GM12878 (cell line): ENCODE measurements at regions not wholly inside any gene's neighbourhood (a gene's known extent, or its start where the extent isn't known, plus 50 kb on each side); places are given as distances from the start of the nearest gene placed in this dataset.

Source experiments
- ATAC-seq: fragments of 200-7000 bp; cut with Tn5 transposase; 3 replicates; pipeline ENCODE4 v1.9.1; 2020; ENCODE audit warnings: mild to moderate bottlenecking, moderate library complexity
- BruUV-seq: library from RNA; stranded (reverse); fragments of 400-500 nt; replicated peaks from 2 replicates; lab custom pipeline; 2021; lab: Mats Ljungman, UMichigan
- CTCF ChIA-PET: fragments of 300-600 bp; sonication (Branson Sonifier 250); formaldehyde crosslinking; extraction: SDS; loops from one replicate; lab custom pipeline; 2021; ENCODE audit warnings: inconsistent platforms; lab: Yijun Ruan, JAX
- POLR2A ChIA-PET: fragments of 350-600 bp; formaldehyde crosslinking; extraction: SDS; loops from one replicate; lab custom pipeline; 2021; ENCODE audit warnings: inconsistent platforms; lab: Charles Lee
- RAD21 ChIA-PET: fragments of 300-600 bp; sonication (Branson Sonifier 250); formaldehyde crosslinking; loops from one replicate; lab custom pipeline; 2023; ENCODE audit warnings: antibody characterized with exemption; ENCODE audit not compliant: unreplicated experiment; lab: Charles Lee
- SMC1A ChIA-PET: fragments of 300-600 bp; sonication (Branson Sonifier 250); formaldehyde crosslinking; loops from one replicate; lab custom pipeline; 2023; ENCODE audit not compliant: unreplicated experiment, uncharacterized antibody; lab: Charles Lee
- DNase-seq: peaks from one replicate; pipeline ENCODE4 v3.0.0-alpha.2; 2011; ENCODE audit warnings: low read depth, low spot score
- FAIRE-seq: peaks from 3 replicates; lab custom pipeline; 2011; peaks lifted over from hg19 to GRCh38; lab: Jason Lieb, UNC
- H2AFZ ChIP-seq: 2 replicates; pipeline ENCODE4 v1.6.0; 2011; ENCODE audit warnings: low read depth, low read length, control low read depth; ENCODE audit not compliant: control insufficient read depth
- H3K27ac ChIP-seq: 2 replicates; pipeline ENCODE4 v1.5.1; 2011; ENCODE audit warnings: control low read depth; ENCODE audit not compliant: control insufficient read depth, insufficient read depth
- H3K27me3 ChIP-seq, 2 experiments: replicated peaks in 1 of 2; 2 replicates each; pipeline versions ENCODE4 v1.6.0 to v1.6.1; 2011; ENCODE audit warnings: low read length in 1 of 2; ENCODE audit not compliant: control insufficient read depth in 2 of 2, insufficient read depth in 2 of 2
- H3K36me3 ChIP-seq, 2 experiments: 2 replicates each; pipeline ENCODE4 v1.5.1; 2011; ENCODE audit warnings: low read length in 1 of 2; ENCODE audit not compliant: control insufficient read depth in 2 of 2, insufficient read depth in 2 of 2
- H3K4me1 ChIP-seq: 2 replicates; pipeline ENCODE4 v1.6.1; 2011; ENCODE audit warnings: mild to moderate bottlenecking, low read length, moderate library complexity, mixed read lengths; ENCODE audit not compliant: control insufficient read depth, insufficient read depth
- H3K4me2 ChIP-seq: 2 replicates; pipeline ENCODE4 v1.6.0; 2011; ENCODE audit warnings: control low read depth; ENCODE audit not compliant: control insufficient read depth, insufficient read depth
- H3K4me3 ChIP-seq: fragments of 200-600 bp; sonication (generic); 2 replicates; pipeline ENCODE4 v1.5.1; 2016
- H3K79me2 ChIP-seq: 2 replicates; pipeline ENCODE4 v1.6.0; 2011; ENCODE audit warnings: low read length; ENCODE audit not compliant: control insufficient read depth, insufficient read depth
- H3K9ac ChIP-seq: 2 replicates; pipeline ENCODE4 v1.8.0; 2011; ENCODE audit warnings: low read length, control low read depth, mixed read lengths; ENCODE audit not compliant: control insufficient read depth, insufficient read depth
- H3K9me3 ChIP-seq: replicated peaks from 3 replicates; pipeline ENCODE4 v1.5.1; 2011; ENCODE audit warnings: mild to moderate bottlenecking, low read length; ENCODE audit not compliant: control insufficient read depth, insufficient read depth
- H4K20me1 ChIP-seq: 2 replicates; pipeline ENCODE4 v1.6.0; 2011; ENCODE audit not compliant: control insufficient read depth, insufficient read depth
- BCL11A ChIP-seq: IDR thresholded peaks from 2 replicates; pipeline ENCODE4 v1.6.1; 2011; ENCODE audit warnings: low read depth, low read length
- CUX1 ChIP-seq: IDR thresholded peaks from 2 replicates; pipeline ENCODE4 v1.6.1; 2012; ENCODE audit warnings: improper control_type of control experiment, low read depth, low read length; ENCODE audit not compliant: insufficient replicate concordance
- EP300 ChIP-seq, 2 experiments: fragments of 150-350 bp in 1 of 2; IDR thresholded peaks; 2 replicates each; pipeline ENCODE4 v1.6.1; 2011 to 2012; ENCODE audit warnings: low read depth in 2 of 2, low read length in 2 of 2, borderline replicate concordance in 1 of 2, improper control_type of control experiment in 1 of 2, inconsistent platforms in 1 of 2; ENCODE audit not compliant: control insufficient read depth in 1 of 2
- HDAC2 ChIP-seq: fragments of 200-600 bp; sonication (generic); IDR thresholded peaks from 2 replicates; pipeline ENCODE4 v1.6.1; 2017
- HDAC6 ChIP-seq: fragments of 200-600 bp; sonication (generic); IDR thresholded peaks from one replicate; pipeline ENCODE4 v1.8.0; 2017; ENCODE audit warnings: antibody characterized with exemption; ENCODE audit not compliant: unreplicated experiment
- NR2C2 ChIP-seq: IDR thresholded peaks from 2 replicates; pipeline ENCODE4 v1.6.1; 2011; ENCODE audit warnings: borderline replicate concordance, low read depth; ENCODE audit not compliant: control insufficient read depth, insufficient read length
- POLR2A ChIP-seq: IDR thresholded peaks from 2 replicates; pipeline ENCODE4 v1.6.1; 2011; ENCODE audit warnings: low read depth, mild to moderate bottlenecking, low read length
- POU2F2 ChIP-seq: IDR thresholded peaks from 3 replicates; pipeline ENCODE4 v1.6.1; 2011; ENCODE audit warnings: low read depth, mild to moderate bottlenecking, low read length, borderline replicate concordance
- RB1 ChIP-seq: fragments of 450-650 bp; formaldehyde crosslinking; IDR thresholded peaks from 2 replicates; pipeline ENCODE4 v1.6.1; 2017; ENCODE audit warnings: mild to moderate bottlenecking, borderline replicate concordance
- RUNX3 ChIP-seq: IDR thresholded peaks from 2 replicates; pipeline ENCODE4 v1.6.1; 2012; ENCODE audit warnings: low read length, inconsistent platforms
- SIN3A ChIP-seq: IDR thresholded peaks from 2 replicates; pipeline ENCODE4 v1.6.1; 2012; ENCODE audit warnings: low read depth, low read length, improper control_type of control experiment
- SMAD1 ChIP-seq: fragments of 450-650 bp; IDR thresholded peaks from 2 replicates; pipeline ENCODE4 v1.6.1; 2018; ENCODE audit warnings: mild to moderate bottlenecking, low read depth; ENCODE audit not compliant: partially characterized antibody
- SP1 ChIP-seq: IDR thresholded peaks from one replicate; pipeline ENCODE4 v1.6.1; 2011; ENCODE audit warnings: low read depth, low read length
- SUPT20H ChIP-seq: IDR thresholded peaks from 2 replicates; pipeline ENCODE4 v1.6.1; 2011; ENCODE audit warnings: low read depth, mild to moderate bottlenecking, low read length, moderate library complexity, borderline replicate concordance; ENCODE audit not compliant: control insufficient read depth
- SUZ12 ChIP-seq: fragments of 200-600 bp; sonication (generic); IDR thresholded peaks from one replicate; pipeline ENCODE4 v1.6.1; 2018; ENCODE audit warnings: antibody characterized with exemption, mild to moderate bottlenecking; ENCODE audit not compliant: unreplicated experiment
- WGBS: methylation state at CpG from one replicate; pipeline ENCODE4 v1.1.6; 2016; ENCODE audit warnings: low lambda C conversion rate; ENCODE audit not compliant: insufficient replicate concordance, insufficient coverage; ENCODE audit errors: missing lambda C conversion rate; 5-methylcytosine and 5-hydroxymethylcytosine counted together
- in situ Hi-C: fragments of 300-500 bp; cut with MboI; formaldehyde crosslinking; loops from 9 replicates; pipeline ENCODE4 v1.14.3; 2018; ENCODE audit warnings: mixed read lengths
- intact Hi-C: fragments of 100-400 bp; cut with micrococcal nuclease; formaldehyde crosslinking; loops from one replicate; pipeline ENCODE4 v1.14.2; 2022; ENCODE audit not compliant: unreplicated experiment

GRCh38 chr6:140464720-140465119 is 1090.3 kb upstream of the CITED2 start:
- SMC1A ChIA-PET: no interaction called here
- Histone ChIP-seq H3K9me3 (no peaks in the 10 kb centered on the region; the same call in 2 of the 3 replicates), H3K79me2 (no peaks in the 10 kb centered on the region), H3K4me3 (no peak overlapping the region), H4K20me1 (no peaks in the 10 kb centered on the region), H3K4me1 (no peaks in the 10 kb centered on the region), H3K4me2 (no peak overlapping the region), H2AFZ (no peak overlapping the region), H3K27ac (no peak overlapping the region), H3K36me3 (no peaks in the 10 kb centered on the region), H3K27me3 (no peaks in the 10 kb centered on the region), H3K9ac (no peak overlapping the region)
- POLR2A ChIA-PET: no interaction called here
- DNase-seq: no peak
- FAIRE-seq: no peak
- in situ Hi-C loops (no loop called here), intact Hi-C loops (no loop called here)
- no peak for ATAC-seq
- TF ChIP-seq SIN3A (no peak), SP1 (no peak), CUX1 (no peak), POU2F2 (no peak), SUPT20H (no peak), SMAD1 (no peak), SUZ12 (no peak), RB1 (no peak), RUNX3 (no peak), HDAC6 (no peak), NR2C2 (no peak), HDAC2 (no peak), POLR2A (no peak), BCL11A (no peak), EP300 (IDR thresholded peaks at IDR 0.05; ENCODE audit: borderline replicate concordance in 1 of 2, control insufficient read depth in 1 of 2, low read depth in 2 of 2, low read length in 2 of 2) (no peak)
- no TSS peak for BruUV-seq
- WGBS: 34% methylated on average over 3 of the region's 3 CpGs
- CTCF ChIA-PET: no interaction called here
- RAD21 ChIA-PET: interaction anchor here (0.7 kb wide), 1 partner anchor 453 kb away, joined by 3 read pairs; no protein-coding TSS in a partner anchor
